Stimulated activated CD8-positive, alpha-beta memory T cell treated with anti-CD3 and anti-CD28 coated beads, Interleukin-4, amount 100 ng/mL, for 24 hours (primary cell): ENCODE measurements at regions not wholly inside any gene's neighbourhood (a gene's known extent, or its start where the extent isn't known, plus 50 kb on each side); places are given as distances from the start of the nearest gene placed in this dataset.

Experiments
- DNase-seq: peaks from one replicate; pipeline ENCODE4 v3.0.0-alpha.2; 2020; ENCODE audit warnings: low read depth

DNA sequence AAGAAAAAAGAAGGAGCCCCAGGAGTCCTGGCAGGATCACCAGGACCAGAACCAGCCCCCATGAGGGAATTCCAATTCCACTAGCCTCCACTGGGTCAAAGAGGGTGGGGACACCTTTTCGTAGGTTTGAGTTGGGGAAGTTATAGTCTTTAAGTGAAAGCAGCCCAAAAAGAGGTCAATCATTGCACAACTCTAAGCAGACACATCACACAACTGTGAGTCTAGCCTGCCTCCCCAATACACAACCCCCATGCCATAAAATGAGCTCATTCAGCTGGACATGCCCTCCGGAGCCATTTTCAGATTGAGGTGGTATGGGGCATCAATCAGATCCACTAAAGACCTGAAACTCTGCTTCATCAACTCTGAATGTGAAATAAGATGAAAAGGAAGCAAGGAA, 179.9 kb downstream of the NPHP4 start:
- DNase-seq, result no peak

DNA sequence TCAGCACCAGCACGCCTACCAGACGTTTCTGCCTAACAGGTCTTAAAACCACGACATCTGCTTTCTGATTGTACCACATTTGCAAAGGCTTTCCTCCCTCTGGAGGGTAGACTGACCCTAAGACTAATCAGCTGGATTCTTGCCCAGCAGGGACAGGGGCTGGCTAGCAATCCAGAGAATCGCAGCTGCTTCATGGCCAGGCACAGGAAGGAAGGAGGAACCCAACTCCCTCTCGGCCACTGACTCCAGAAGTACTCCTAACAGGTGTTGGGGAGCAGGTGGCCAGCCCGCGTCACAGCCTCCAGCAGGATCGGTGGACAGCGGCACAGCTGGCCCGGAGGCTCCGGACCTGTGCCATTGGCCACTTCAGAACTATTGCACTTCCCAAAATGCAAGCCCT, 180.8 kb downstream of the NPHP4 start:
- DNase-seq, result no peak

GRCh38 chr1:5810553-5811270, 181.5 kb downstream of the NPHP4 start:
- no peak for DNase-seq

DNA sequence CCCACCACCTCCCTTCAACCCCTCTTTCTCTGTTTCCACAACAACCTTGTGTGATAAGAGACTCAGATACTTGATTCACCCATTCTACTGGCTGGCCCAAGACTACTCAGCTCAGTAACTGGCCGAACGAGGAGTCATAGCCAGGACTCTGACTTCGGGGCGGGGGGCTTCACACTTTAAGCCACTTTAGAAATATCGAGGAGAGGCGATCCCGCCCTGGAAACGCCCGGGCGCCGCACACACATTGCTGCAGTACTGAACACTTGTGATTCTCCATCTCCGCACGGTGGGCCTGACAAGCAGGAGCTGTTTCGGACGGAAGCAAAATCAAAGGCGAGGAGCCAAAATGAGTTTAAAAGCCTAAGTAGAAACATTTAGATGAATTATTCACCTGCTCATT, 182.1 kb downstream of the NPHP4 start:
- no peak for DNase-seq

- DNase-seq, result no peak
These were observed 182.9 kb downstream of the NPHP4 start for GRCh38 chr1:5809207-5809788.

DNA sequence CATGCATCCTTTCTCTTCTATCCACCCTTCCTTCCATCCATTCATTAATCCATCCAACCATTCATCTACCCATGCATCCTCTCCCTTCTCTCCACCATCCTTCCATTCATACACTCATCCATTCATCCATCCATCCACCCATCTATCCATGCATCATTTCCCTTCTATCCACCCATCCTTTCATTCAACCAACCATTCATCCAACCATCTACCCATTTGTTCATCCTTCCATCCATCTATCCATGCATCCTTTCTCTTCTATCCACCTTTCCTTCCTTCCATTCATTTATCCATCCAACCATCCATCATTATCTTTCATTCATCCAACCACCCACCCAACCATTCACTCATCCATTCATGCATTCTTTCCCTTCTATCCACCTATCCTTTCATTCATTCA, 188.4 kb downstream of the NPHP4 start:
- DNase-seq, result no peak

- DNase-seq, result no peak
These were observed 189.6 kb downstream of the NPHP4 start for GRCh38 chr1:5802606-5803005.

DNA sequence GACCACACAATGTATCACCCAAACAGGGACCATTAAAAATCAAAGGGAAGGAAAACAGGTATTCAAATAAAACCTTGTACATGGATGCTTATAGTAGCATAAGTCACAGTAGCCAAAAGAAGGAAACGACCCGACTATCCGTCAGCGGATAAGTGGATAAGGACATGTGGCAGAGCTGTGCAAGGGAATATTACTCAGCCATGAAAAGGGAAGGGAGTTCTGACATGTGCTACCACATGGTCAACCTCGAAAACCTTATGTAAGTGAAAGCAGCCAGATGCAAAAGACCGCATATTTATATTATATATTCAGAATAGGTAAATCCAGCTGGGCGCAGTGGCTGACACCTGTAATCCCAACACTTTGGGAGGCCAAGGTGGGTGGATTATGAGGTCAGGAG, 193.3 kb downstream of the NPHP4 start:
- DNase-seq, result no peak

GRCh38 chr1:5798151-5798730, 194.0 kb downstream of the NPHP4 start:
- DNase-seq, result no peak

- no peak for DNase-seq
These were observed 196.2 kb downstream of the NPHP4 start for GRCh38 chr1:5796028-5796427.

DNA sequence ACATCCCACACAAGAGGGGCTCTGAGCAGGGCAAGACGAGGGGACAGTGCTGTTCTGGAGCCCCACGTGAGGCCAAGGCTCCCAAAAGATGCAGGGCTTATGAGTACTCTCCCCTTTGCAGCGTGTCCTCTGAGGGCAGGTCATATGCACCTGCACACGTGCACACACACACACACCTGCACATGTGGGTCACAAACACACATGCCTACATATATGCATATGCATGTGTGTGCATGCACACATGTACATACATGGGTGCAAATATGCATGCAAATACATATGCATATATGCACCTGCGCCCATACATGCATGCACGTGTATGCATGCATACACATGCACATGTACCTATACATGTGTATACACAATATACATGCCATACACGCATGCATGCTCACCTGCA, 197.9 kb downstream of the NPHP4 start:
- no peak for DNase-seq

DNA sequence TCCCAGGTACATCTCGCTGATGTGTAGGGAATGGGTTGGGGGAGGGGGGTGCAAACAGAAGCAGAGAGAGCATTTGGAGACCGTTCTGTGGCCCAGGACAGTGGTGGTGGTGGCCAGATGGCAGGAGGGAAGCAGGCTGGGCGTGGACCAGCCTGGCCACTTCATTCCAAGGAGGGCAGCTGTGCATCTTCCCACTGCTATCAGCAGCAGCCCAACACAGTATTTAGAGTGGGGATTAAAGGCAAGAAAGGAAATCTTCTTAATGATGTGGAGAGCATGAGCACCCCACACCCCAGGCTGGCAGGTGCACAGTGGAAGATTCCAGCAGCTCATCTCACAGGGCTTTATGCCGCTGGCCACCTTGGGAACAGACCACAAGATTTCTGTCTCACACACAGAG, 198.7 kb downstream of the NPHP4 start:
- no peak for DNase-seq

GRCh38 chr1:5781079-5781478, 211.1 kb downstream of the NPHP4 start:
- no peak for DNase-seq

- DNase-seq, result no peak
These were observed 211.9 kb downstream of the NPHP4 start for GRCh38 chr1:5780324-5780716.

GRCh38 chr1:5779608-5780323, 212.5 kb downstream of the NPHP4 start:
- no peak for DNase-seq

- no peak for DNase-seq
These were observed 216.1 kb downstream of the NPHP4 start for GRCh38 chr1:5776035-5776550.

- no peak for DNase-seq
These were observed 218.2 kb downstream of the NPHP4 start for GRCh38 chr1:5774019-5774418.

GRCh38 chr1:5771788-5772187, 220.4 kb downstream of the NPHP4 start:
- DNase-seq, result no peak

DNA sequence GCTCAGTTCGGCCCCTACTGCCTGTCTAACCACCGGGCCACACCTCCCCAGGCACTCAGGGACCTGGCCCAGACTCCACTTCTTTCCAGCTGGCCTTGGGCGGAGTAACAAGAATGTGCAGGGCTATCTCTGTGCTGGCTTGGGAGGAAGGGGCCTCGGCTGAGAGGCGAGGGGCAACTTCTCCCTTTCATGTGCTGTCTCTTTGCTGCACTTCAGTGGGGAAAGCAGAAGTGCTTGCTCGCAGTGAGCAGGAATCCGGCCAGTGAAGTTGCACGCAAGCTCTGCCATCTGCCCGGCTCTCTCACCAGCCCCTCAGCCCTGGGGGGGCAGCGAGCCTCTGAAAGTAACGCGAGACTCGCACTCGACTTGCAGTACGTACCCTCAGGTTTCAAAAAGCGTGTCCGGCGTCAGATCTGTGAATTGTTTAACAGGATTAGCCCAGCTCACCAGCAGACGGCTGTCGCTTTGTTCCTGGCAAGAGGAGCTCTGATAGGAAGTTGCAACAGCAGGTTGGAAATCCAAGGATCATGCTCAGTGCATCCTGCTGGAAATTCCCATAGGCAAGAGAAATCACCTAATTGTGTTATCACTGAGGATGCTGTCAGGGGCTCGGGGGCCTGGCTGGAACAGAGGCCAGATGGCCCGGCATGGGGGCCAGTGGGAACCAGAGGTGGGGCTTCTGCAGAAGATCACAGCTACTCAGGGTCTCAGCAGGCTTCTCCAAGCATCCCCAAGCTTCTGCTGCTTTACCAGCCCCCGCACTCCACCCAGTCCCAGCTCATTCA, 221.1 kb downstream of the NPHP4 start:
- no peak for DNase-seq

DNA sequence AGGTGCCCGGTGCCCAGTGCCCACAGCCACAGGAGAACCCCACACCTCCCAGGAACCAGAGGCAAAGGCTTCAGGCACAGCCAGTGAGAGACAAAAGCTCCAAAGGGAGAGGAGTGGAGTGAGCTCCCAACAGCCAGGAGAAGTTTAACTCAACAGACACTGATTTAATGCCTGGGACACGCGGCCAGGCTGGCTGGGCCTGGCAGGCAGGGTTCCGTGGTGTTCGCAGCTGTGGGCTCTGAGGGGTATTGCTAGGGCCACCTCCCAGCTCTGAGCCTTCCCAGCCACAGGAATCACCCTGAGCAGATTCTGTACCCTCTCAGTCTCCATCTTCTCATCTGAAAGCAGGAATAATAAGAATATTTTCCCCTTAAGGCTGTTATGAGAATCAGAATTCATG, 222.5 kb downstream of the NPHP4 start:
- no peak for DNase-seq

DNA sequence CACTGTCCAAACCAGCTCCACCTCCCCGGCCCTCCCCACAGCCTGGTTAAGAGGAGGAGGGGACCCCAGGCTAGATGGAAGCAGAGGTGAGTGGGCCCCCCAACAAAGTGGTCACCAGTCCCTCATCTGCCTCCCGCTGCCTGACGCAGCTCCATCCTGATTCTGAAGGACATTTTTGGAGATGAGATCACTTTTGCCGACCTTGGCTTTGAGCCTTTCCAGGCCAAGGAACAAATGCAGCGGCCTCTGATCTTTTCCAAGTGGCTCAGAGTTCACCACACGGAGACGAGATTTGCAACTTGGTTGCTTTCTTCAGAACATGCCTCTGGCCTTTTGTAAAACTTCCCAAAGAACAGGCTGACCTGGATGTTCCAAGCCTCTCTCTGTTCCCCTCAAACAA, 223.1 kb downstream of the NPHP4 start:
- DNase-seq, result no peak

DNA sequence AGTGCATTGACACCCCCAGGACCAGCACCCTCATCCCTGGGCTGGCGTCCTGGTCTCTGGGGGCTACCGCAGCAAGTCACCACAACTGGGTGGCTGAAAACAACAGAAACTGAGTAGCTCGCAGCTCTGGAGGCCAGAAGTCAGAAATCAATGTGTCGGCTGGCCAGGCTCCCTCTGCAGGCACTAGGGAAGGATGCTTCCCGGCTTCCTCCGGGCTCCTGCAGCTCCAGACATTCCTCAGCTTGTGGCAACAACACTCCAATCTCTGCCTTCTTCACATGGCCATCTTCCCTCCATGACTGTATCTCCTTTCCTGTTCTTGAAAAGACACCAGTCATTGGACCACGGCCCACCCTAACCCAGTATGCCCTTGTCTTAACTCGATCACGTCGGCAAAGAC, 224.2 kb downstream of the NPHP4 start:
- DNase-seq, result no peak
